Upper lobe of left lung (tissue), 6 donors: ENCODE measurements at regions not wholly inside any gene's neighbourhood (a gene's known extent, or its start where the extent isn't known, plus 50 kb on each side); places are given as distances from the start of the nearest gene placed in this dataset.

Experiments used
- ATAC-seq, 2 donors: fragments of 200-7000 bp; cut with Tn5 transposase; one replicate each; pipeline ENCODE4 v1.9.1; 2022; ENCODE audit warnings: mild to moderate bottlenecking in 2 of 2, moderate library complexity in 2 of 2; ENCODE audit not compliant: low FRiP score in 2 of 2
- DNase-seq, 2 donors: peaks; one replicate each; pipeline ENCODE4 v3.0.0-alpha.2; 2019 to 2020
- H3K27ac ChIP-seq, 4 donors: fragments of 200-600 bp; sonication (generic); one replicate each; pipeline ENCODE4 v1.5.1; 2016 to 2019
- H3K27me3 ChIP-seq, 4 donors: fragments of 200-600 bp; sonication (generic); one replicate each; pipeline ENCODE4 v1.5.1; 2017 to 2019
- H3K36me3 ChIP-seq, 4 donors: fragments of 200-600 bp; sonication (generic); one replicate each; pipeline ENCODE4 v1.5.1; 2016 to 2019
- H3K4me1 ChIP-seq, 4 donors: fragments of 200-600 bp; sonication (generic); one replicate each; pipeline ENCODE4 v1.5.1; 2018 to 2019
- H3K4me3 ChIP-seq, 4 donors: fragments of 200-600 bp; sonication (generic); one replicate each; pipeline ENCODE4 v1.5.1; 2017 to 2019; ENCODE audit warnings: mild to moderate bottlenecking in 2 of 4, moderate library complexity in 1 of 4
- H3K9me3 ChIP-seq, 4 donors: fragments of 200-600 bp; sonication (generic); one replicate each; pipeline ENCODE4 v1.5.1; 2018 to 2019
- CTCF ChIP-seq, 6 experiments: fragments of 450-650 bp in 4 of 6; fragments of 200-600 bp in 2 of 6; sonication (generic) in 2 of 6; IDR thresholded peaks; one replicate each; pipeline ENCODE4 v1.5.1; 2016 to 2019; ENCODE audit warnings: antibody characterized with exemption in 6 of 6
- EP300 ChIP-seq, 4 donors: sonication (generic); formaldehyde crosslinking; IDR thresholded peaks; one replicate each; pipeline ENCODE4 v1.5.1; 2017; ENCODE audit warnings: antibody characterized with exemption in 4 of 4, control low read depth in 2 of 4
- POLR2A ChIP-seq, 4 donors: fragments of 450-650 bp; IDR thresholded peaks; one replicate each; pipeline ENCODE4 v1.5.1; 2016 to 2017; ENCODE audit warnings: antibody characterized with exemption in 4 of 4, mild to moderate bottlenecking in 2 of 4
- POLR2AphosphoS5 ChIP-seq, 2 donors: sonication (generic); formaldehyde crosslinking; IDR thresholded peaks; one replicate each; pipeline ENCODE4 v1.5.1; 2017; ENCODE audit warnings: antibody characterized with exemption in 2 of 2
- WGBS, 2 donors: methylation state at CpG; one replicate each; pipeline ENCODE4 v1.1.5; 2017 to 2018; 5-methylcytosine and 5-hydroxymethylcytosine counted together
- donor health status: DM: no; HTN: no; CAD: no; lungs with moderate emphysema.
- donor health status: DM: no; HTN: yes; CAD: no; lungs with severe emphysema.

GRCh38 chr1:65670518-65670917, 122.2 kb upstream of the PDE4B start:
- DNase-seq (no peak), ATAC-seq (no peak)
- WGBS, 2 donors = 87 to 90% methylated on average over 3 of the region's 3 CpGs
- Histone ChIP-seq H3K9me3 (peaks cover 0 to 5% (median 0%) of the 10 kb centered on the region in 4 donors), H3K4me3 (no peak overlapping the region), H3K27me3 (no peaks in the 10 kb centered on the region), H3K4me1 (no peaks in the 10 kb centered on the region), H3K36me3 (no peaks in the 10 kb centered on the region), H3K27ac (no peak overlapping the region)
- TF ChIP-seq POLR2AphosphoS5 (IDR thresholded peaks at IDR 0.05) (no peak), EP300 (IDR thresholded peaks at IDR 0.05) (no peak), CTCF (IDR thresholded peaks at IDR 0.05) (no peak), POLR2A (IDR thresholded peaks at IDR 0.05) (no peak)

- TF ChIP-seq CTCF (IDR thresholded peaks at IDR 0.05) (no peak), EP300 (IDR thresholded peaks at IDR 0.05) (no peak)
- Histone ChIP-seq H3K27me3 (no peaks in the 10 kb centered on the region), H3K4me1 (no peaks in the 10 kb centered on the region), H3K36me3 (no peaks in the 10 kb centered on the region), H3K4me3 (no peak overlapping the region), H3K9me3 (no peaks in the 10 kb centered on the region), H3K27ac (no peak overlapping the region)
- 85 to 86% methylated on average over 2 of the region's 2 CpGs for WGBS, 2 donors
- ATAC-seq (no peak), DNase-seq (no peak)
These were observed 118.2 kb upstream of the PDE4B start for GRCh38 chr1:65674522-65674921.

GRCh38 chr1:65679773-65680172, 112.9 kb upstream of the PDE4B start:
- DNase-seq (no peak), ATAC-seq (no peak)
- Histone ChIP-seq H3K4me3 (no peak overlapping the region), H3K9me3 (no peaks in the 10 kb centered on the region), H3K36me3 (no peaks in the 10 kb centered on the region), H3K27me3 (no peaks in the 10 kb centered on the region), H3K27ac (no peak overlapping the region), H3K4me1 (no peaks in the 10 kb centered on the region)
- no peak for TF ChIP-seq POLR2A (IDR thresholded peaks at IDR 0.05)
- TF ChIP-seq POLR2AphosphoS5 (IDR thresholded peaks at IDR 0.05) = no peak
- no peak for TF ChIP-seq EP300 (IDR thresholded peaks at IDR 0.05)
- WGBS, 2 donors = 91 to 94% methylated on average over 4 of the region's 4 CpGs

- TF ChIP-seq EP300 (IDR thresholded peaks at IDR 0.05) (no peak), POLR2AphosphoS5 (IDR thresholded peaks at IDR 0.05) (no peak), POLR2A (IDR thresholded peaks at IDR 0.05) (no peak), CTCF (IDR thresholded peaks at IDR 0.05) (no peak)
- 82 to 84% methylated on average over 6 of the region's 6 CpGs for WGBS, 2 donors
- DNase-seq = no peak
These were observed 111.6 kb upstream of the PDE4B start for GRCh38 chr1:65681096-65681495.

GRCh38 chr1:65687428-65688214, 105.1 kb upstream of the PDE4B start:
- no peak overlapping the region for H3K27ac ChIP-seq
- H3K9me3 ChIP-seq = no peaks in the 10 kb centered on the region
- no peak overlapping the region for H3K4me3 ChIP-seq
- no peak for TF ChIP-seq EP300 (IDR thresholded peaks at IDR 0.05)
- TF ChIP-seq CTCF (IDR thresholded peaks at IDR 0.05) = peak; percentile 89 to 96 (median 94)
- peak in 1 of 2 donors; percentile 29 for TF ChIP-seq POLR2AphosphoS5 (IDR thresholded peaks at IDR 0.05)
- DNase-seq (peak in 1 of 2 donors; percentile 81), ATAC-seq (peak; percentile 89 to 94)
- 16 to 19% methylated on average over 8 of the region's 8 CpGs for WGBS, 2 donors
- H3K27me3 ChIP-seq = no peaks in the 10 kb centered on the region
- H3K36me3 ChIP-seq = no peaks in the 10 kb centered on the region
- H3K4me1 ChIP-seq = peaks cover 14 to 28% (median 23%) of the 10 kb centered on the region in 4 donors

More at GRCh38 chr1:65681096-65681495, 111.6 kb upstream of the PDE4B start:
- no peak overlapping the region for H3K4me3 ChIP-seq
- H3K36me3 ChIP-seq = no peaks in the 10 kb centered on the region
- H3K27ac ChIP-seq = no peak overlapping the region
- H3K27me3 ChIP-seq = no peaks in the 10 kb centered on the region
- no peaks in the 10 kb centered on the region for H3K4me1 ChIP-seq
- no peak for ATAC-seq
- no peaks in the 10 kb centered on the region for H3K9me3 ChIP-seq
